NCI-H524 treated with DMSO at 0.1 percent for 48 hours (cell line): ENCODE measurements at regions not wholly inside any gene's neighbourhood (a gene's known extent, or its start where the extent isn't known, plus 50 kb on each side); places are given as distances from the start of the nearest gene placed in this dataset.

Experiments
- DNase-seq: peaks from one replicate; lab custom pipeline; 2025; lab: John Stamatoyannopoulos, UW

GRCh38 chr2:167431949-167432348 lies 543.7 kb downstream of the XIRP2 start:
- DNase-seq, result no peak

DNA sequence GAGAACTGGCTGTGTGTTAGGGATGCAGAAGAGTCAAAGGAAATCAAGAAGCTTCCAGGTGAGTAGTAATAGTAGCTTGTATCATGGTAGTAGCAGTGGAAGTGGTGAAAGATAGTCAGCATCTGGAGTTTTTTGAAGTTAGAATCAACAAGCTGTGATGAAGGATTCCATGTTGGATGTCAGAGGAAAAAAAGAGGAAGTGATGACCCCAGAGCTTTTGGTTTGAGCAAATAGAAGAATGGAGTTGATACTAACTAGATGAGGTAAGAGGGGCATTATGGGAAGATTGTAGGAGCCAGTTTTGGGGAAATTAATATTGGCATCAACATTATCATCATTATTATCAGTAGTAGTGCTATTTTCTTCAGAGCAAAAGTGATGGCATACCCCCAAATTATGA lies 542.2 kb downstream of the XIRP2 start:
- no peak for DNase-seq

DNA sequence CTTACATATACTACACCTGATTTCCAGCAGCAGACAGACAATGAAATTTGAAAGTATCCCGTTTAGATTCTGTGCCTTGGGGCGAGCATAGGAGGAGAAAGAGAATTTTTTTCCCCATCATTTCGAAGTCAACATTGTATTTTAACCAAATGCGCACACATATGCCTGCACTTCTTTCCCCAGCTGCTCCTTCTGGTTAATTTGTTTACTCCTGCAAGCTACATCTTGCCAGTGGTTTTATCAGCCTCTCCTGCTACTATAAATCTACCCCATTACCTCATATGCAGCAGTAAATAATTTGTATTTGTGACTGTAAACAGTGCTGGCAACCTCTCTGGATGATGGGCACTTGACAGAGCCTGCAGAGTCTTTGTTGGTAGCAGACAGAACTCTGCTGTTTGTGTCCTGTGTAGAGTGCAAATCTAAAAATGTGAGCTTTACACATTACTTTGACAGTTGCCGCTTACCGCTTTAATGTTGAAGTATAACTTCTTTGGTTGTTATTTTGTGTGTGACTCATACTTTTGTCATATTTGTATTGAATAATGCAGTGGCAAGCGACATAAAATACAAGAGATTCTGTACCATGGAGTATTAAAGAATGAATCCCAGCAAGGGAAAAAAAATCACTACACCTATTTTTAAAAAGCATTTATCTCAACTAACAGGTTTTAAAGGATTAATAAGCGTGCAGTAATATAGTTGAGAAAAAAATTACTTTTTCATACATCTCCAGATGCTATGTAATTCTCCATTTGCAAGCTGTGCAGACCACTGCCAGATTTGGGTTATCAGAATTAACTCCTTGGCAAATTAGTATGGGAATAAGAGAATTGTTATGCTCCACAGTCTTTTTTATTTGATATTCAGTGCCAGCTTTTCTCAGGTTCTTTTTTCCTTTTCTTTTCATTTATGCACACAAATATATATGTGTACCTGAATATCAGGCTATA lies 536.8 kb downstream of the XIRP2 start:
- no peak for DNase-seq

- DNase-seq, result peak; percentile 71
These were observed 535.9 kb downstream of the XIRP2 start for GRCh38 chr2:167424221-167424620.

GRCh38 chr2:167423731-167424130 lies 535.5 kb downstream of the XIRP2 start:
- no peak for DNase-seq

DNA sequence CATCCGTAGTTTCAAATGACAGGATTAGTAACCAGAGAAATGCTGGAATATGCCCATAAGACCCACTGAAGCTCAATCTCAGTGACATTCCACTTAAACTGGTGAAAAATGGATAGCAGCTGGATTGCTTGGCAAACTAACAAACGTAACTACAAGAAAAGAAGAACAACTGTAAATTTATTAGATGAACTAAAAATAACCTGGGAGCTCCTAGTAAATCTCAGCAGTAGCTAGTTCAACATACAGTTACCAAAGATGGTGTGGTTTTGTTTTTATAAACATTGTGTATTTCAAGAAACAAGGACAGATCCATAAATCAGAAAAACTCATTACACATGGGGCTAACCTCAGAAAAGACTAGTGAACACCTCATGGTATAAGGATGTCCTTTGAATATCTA lies 531.9 kb downstream of the XIRP2 start:
- DNase-seq, result no peak

DNA sequence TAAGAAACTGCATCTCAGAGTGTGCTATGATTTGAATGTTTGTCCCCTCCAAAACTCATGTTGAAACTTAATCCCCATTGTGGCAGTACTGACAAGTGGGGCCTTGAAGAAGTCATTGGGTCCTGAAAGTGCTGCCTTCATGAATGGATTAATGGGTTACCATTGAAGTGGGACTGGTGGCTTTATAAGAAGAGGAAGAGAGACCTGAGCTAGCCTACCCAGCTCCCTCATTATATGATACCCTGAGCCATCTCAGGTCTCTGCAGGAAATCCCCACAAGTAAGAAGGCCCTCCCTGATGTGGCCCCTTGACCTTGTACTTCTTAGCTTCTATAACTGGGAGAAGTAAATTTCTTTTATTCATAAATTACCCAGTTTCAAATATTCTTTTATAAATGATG lies 526.8 kb downstream of the XIRP2 start:
- DNase-seq, result no peak

- no peak for DNase-seq
These were observed 523.1 kb downstream of the XIRP2 start for GRCh38 chr2:167411367-167411766.

DNA sequence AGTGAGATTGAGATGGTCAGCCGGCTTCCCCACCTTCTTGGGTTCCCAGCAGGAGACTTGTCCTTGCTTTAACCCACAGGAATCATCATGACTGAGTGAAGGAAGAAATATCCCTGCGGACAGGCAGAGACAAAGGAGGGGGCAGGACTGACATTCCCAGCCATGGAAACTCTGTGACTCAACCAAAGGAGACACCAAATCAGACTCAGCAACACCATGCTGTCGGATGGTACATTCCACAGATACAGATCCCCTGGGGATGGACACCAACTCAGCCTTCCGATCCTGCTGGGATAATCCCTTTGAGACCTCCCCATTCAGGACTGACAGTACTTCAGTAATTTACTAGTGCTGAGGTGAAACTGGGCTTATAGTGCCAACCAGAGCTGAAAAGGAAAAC lies 518.3 kb downstream of the XIRP2 start:
- DNase-seq, result no peak

GRCh38 chr2:167404627-167405284 lies 516.5 kb downstream of the XIRP2 start:
- DNase-seq, result no peak

GRCh38 chr2:167401309-167401708 lies 513.0 kb downstream of the XIRP2 start:
- no peak for DNase-seq

GRCh38 chr2:167400546-167400945 lies 512.3 kb downstream of the XIRP2 start:
- no peak for DNase-seq

DNA sequence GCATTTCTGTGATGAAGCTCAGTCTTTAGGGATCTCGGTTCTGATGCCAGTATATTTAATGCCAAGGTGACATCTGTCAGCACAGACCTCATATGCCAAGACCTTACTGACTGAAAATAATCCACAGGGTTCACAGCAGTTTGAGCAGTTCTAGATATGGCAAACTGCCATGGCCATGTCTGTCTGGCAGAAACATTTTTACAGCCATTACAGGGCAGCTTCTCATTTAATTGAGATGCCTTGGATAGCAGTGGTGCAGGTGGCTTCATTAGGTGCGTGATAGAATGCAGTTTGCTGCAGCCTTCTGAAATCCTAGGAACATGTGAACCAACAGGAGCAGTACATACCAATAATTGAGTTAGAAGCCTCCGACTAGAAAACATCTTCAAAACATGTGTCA lies 510.6 kb downstream of the XIRP2 start:
- DNase-seq, result peak; percentile 66

DNA sequence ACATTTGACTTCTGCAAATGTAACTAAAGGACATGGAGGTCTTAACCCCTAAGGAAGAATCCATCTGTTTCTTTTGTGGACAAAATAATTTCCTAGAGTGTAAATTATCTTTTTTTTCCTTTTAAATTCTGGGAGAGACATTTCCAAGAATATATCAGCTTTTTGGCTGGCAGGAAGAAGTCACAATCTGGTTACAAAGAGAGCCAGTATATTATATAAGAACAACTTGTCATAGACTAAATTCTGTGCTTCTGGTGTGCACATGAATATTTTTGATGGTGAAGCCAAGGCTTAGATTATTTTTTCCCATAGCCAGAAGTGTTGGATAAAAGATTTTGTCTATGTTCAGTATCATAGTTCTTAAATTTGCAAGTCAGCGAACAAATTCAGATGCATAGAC lies 500.6 kb downstream of the XIRP2 start:
- no peak for DNase-seq

DNA sequence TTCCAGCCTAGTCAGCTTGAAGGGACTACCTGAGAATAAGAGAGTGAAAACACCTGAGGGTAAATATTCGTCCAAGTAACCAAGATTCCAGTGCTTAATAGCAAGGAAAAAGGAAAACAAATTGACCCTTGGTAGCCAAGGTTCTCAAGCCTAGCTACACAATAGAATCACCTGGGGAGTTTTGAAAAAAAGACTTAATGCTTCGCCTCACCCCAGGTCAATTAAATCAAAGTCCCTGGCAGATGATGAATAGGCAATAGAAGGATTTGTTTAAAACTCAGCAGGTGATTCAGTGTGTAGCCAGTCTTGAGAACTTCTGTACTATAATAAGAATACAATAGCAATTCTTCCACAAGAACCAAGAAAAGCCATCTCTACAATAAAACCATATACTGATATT lies 500.2 kb downstream of the XIRP2 start:
- DNase-seq, result no peak

DNA sequence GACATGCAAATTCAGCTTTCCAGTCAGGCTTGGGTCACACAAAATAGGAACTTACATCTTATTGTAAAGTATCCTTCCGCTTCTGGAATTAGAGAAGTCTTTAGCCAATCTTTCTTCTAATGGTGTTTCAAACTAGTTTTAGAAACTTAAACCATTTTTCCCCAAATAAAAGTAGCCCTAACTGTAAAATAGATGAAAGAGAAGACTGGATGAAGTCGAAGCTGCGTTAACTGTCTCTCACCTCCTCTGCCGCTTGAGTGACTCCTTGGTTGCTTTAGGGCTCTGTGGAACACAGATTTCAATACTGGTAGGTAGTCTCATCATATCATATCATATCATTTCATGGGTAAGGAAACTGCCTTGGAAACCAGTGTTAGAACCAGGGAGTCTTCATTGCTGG lies 498.4 kb downstream of the XIRP2 start:
- DNase-seq, result no peak

- no peak for DNase-seq
These were observed 495.4 kb downstream of the XIRP2 start for GRCh38 chr2:167383610-167384194.

- DNase-seq, result no peak
These were observed 493.1 kb downstream of the XIRP2 start for GRCh38 chr2:167381349-167381748.

DNA sequence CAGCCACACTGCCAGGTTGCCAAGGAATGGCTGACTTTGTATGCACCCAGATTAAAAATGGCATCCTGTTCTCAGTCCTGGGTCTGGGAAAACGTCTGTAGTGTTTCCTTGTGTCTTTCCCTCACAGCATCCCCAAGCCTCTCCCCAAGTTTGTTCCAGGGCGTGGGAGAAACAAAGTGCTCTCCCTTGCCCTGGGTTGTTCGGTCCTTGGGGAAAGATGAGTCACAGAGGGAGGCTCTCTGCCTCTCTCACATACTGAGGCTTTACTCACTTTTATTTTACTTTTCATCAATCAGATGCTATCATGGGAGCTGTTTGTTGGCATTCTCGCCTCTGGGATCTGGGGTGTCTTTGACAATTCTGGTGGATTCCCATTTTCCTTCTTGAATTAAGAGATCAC lies 492.3 kb downstream of the XIRP2 start:
- no peak for DNase-seq

DNA sequence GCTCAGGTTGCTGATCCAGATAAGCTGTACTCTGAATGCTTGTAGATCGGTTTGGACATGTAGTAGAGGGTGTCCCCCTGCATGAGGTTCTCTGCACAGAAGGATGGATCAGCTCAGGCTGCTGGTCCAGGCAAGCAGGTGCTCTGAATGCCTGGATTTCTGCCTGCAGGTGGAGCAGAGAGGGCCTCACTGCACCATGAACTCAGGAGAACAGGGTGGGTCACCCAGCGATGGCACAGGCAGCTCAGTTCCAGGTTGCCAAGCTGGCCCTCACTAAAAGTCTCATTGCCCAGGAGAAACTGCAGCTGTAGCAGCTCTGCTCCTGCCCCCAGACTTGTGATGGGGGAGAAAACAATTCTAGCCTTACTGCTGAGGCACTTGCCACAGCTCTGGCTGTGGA lies 491.8 kb downstream of the XIRP2 start:
- no peak for DNase-seq

DNA sequence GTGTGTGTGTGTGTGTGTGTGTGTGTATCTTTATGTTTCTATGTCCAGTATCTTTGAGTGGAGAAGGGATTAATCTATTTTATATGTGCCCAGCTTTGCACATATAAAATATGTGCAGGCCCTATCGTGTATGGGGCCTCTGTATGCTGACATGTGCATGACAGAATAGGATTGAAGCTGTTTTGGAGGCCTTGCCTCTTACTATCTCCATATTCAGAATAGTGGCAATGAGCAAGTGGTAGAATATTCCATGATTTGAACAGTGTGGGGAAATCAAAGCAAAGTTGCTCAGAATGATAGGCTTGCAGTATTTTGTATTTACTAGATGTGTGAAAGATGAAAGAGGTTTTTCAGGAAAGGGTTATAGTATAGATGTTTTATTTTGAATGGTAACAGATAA lies 480.8 kb downstream of the XIRP2 start:
- no peak for DNase-seq

- no peak for DNase-seq
These were observed 480.1 kb downstream of the XIRP2 start for GRCh38 chr2:167368371-167368770.

DNA sequence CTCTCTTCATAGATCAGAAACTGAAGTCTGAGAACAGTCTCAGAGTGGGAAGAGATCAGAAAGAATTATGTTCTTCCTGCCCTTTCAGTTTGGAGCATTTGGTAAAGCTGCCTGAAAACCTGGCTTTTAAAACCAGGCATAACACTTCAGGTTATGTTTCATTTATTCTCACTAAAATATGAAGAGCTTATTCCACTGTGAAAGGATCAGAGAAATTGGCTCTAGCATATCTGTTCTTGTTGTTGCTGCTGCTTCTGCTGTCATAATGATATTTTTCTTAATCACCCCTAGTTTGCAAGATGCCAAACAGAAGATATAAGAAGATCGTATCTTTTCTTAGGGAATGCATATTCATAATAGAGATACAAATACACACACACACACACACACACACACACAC lies 476.9 kb downstream of the XIRP2 start:
- no peak for DNase-seq
